ENCODE measurements at regions not wholly inside any gene's neighbourhood (a gene's known extent, or its start where the extent isn't known, plus 50 kb on each side); places are given as distances from the start of the nearest gene placed in this dataset.
"Not testable (repeated sequence)": the region's sequence is repeated elsewhere in the genome, so short reads cannot be mapped to it uniquely, and the experiment has no call there.

DNA sequence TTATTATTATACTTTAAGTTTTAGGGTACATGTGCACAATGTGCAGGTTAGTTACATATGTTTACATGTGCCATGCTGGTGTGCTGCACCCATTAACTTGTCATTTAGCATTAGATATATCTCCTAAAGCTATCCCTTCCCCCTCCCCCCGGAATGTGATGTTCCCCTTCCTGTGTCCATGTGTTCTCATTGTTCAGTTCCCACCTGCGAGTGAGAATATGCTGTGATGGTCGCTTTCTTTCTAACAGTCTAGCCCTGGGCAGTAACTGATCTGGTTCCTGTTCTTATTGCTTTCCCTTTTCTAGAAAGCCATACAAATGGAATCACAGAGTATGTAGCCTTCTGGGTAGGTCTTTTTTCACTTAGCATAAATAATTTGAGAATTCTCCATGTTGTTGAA is 311.1 kb upstream of the CNTNAP2 start:
- H3K79me1 ChIP-seq (ENCODE audit: low read depth in 1 of 2, low read length in 2 of 2); H4K5ac ChIP-seq (ENCODE audit: low read depth, low read length); H3K9ac ChIP-seq (ENCODE audit: low read depth, low read length); H2AK9ac ChIP-seq (replicated peaks; ENCODE audit: low read depth, low read length, poor library complexity); H2BK5ac ChIP-seq (ENCODE audit: low read depth, low read length, poor library complexity, severe bottlenecking); H3K36me3 ChIP-seq (ENCODE audit: control insufficient read depth, insufficient read depth, low read length); H3K4ac ChIP-seq (ENCODE audit: low read depth, low read length); POLR2A ChIA-PET (ENCODE audit: unreplicated experiment); H4K8ac ChIP-seq (ENCODE audit: low read depth in 2 of 2, low read length in 2 of 2); H2BK120ac ChIP-seq (ENCODE audit: low read depth, low read length); H3K27me3 ChIP-seq (ENCODE audit: control insufficient read depth, insufficient read depth, low read length); H3K4me1 ChIP-seq (ENCODE audit: control insufficient read depth, insufficient read depth, low read length); ATAC-seq (ENCODE audit: low read depth); CTCF ChIA-PET; H3K27ac ChIP-seq (ENCODE audit: insufficient read depth, low read length); H4K91ac ChIP-seq (ENCODE audit: insufficient read depth, low read depth, low read length); H4K20me1 ChIP-seq (ENCODE audit: insufficient read depth, low read length); H3K9me3 ChIP-seq (ENCODE audit: control insufficient read depth, insufficient read depth, low read length); in situ Hi-C loops (cut with MboI; ENCODE audit: low sequenced_read_pairs); intact Hi-C loops (cut with micrococcal nuclease); H3K14ac ChIP-seq (replicated peaks; ENCODE audit: low read depth, low read length); H3K4me3 ChIP-seq (ENCODE audit: insufficient read depth, low read depth, low read length); H3K56ac ChIP-seq (ENCODE audit: extremely low read depth, insufficient read depth, low read length); H2AK5ac ChIP-seq (ENCODE audit: low read depth, low read length); BruUV-seq (replicated peaks); H3K9me1 ChIP-seq (ENCODE audit: insufficient read depth, low read length); dilution Hi-C loops (cut with HindIII; ENCODE audit: low sequenced_read_pairs, unreplicated experiment); H2BK20ac ChIP-seq (ENCODE audit: low read depth, low read length); H3K23ac ChIP-seq (ENCODE audit: low read depth, low read length); H3K18ac ChIP-seq (ENCODE audit: low read depth, low read length); H3K4me2 ChIP-seq (ENCODE audit: low read depth, low read length); H2AFZ ChIP-seq (replicated peaks; ENCODE audit: low read length, poor library complexity); H2BK15ac ChIP-seq (ENCODE audit: low read depth, low read length); DNase-seq: not testable (repeated sequence)
- WGBS, 2 experiments (ENCODE audit: extremely low coverage in 2 of 2, insufficient read length in 1 of 2) = no CpG with 5 or more reads among the region's 3 CpGs

Data from IMR-90 (cell line).